ENCODE measurements at regions not wholly inside any gene's neighbourhood (a gene's known extent, or its start where the extent isn't known, plus 50 kb on each side); places are given as distances from the start of the nearest gene placed in this dataset.

DNA sequence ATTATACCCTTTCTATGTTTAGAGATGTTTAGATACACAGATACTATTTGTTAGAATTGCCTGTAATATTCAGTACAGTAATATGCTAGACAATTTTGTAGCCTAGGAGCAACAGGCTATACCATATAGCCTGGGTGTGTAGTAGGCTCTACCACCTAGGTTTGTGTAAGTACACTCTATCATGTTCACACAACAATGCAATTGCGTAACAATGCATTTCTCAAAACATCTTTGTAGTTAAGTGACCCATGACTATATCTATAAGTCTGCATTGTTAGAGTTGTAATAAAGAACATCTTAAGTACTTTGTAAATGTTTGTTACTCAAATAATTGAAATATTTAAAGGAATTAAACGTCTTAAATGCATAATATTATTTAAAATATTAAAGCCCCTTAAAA is 379.3 kb downstream of the PPP3CA start:
- no peak for TF ChIP-seq OVOL3 (tag by site-specific recombination; IDR thresholded peaks at IDR 0.05)
- TF ChIP-seq, protein P1, sequence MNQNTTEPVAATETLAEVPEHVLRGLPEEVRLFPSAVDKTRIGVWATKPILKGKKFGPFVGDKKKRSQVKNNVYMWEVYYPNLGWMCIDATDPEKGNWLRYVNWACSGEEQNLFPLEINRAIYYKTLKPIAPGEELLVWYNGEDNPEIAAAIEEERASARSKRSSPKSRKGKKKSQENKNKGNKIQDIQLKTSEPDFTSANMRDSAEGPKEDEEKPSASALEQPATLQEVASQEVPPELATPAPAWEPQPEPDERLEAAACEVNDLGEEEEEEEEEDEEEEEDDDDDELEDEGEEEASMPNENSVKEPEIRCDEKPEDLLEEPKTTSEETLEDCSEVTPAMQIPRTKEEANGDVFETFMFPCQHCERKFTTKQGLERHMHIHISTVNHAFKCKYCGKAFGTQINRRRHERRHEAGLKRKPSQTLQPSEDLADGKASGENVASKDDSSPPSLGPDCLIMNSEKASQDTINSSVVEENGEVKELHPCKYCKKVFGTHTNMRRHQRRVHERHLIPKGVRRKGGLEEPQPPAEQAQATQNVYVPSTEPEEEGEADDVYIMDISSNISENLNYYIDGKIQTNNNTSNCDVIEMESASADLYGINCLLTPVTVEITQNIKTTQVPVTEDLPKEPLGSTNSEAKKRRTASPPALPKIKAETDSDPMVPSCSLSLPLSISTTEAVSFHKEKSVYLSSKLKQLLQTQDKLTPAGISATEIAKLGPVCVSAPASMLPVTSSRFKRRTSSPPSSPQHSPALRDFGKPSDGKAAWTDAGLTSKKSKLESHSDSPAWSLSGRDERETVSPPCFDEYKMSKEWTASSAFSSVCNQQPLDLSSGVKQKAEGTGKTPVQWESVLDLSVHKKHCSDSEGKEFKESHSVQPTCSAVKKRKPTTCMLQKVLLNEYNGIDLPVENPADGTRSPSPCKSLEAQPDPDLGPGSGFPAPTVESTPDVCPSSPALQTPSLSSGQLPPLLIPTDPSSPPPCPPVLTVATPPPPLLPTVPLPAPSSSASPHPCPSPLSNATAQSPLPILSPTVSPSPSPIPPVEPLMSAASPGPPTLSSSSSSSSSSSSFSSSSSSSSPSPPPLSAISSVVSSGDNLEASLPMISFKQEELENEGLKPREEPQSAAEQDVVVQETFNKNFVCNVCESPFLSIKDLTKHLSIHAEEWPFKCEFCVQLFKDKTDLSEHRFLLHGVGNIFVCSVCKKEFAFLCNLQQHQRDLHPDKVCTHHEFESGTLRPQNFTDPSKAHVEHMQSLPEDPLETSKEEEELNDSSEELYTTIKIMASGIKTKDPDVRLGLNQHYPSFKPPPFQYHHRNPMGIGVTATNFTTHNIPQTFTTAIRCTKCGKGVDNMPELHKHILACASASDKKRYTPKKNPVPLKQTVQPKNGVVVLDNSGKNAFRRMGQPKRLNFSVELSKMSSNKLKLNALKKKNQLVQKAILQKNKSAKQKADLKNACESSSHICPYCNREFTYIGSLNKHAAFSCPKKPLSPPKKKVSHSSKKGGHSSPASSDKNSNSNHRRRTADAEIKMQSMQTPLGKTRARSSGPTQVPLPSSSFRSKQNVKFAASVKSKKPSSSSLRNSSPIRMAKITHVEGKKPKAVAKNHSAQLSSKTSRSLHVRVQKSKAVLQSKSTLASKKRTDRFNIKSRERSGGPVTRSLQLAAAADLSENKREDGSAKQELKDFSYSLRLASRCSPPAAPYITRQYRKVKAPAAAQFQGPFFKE (tag by site-specific recombination; IDR thresholded peaks at IDR 0.05; ENCODE audit: borderline replicate concordance) = no peak
- no peak for TF ChIP-seq ZNF426 (tag by site-specific recombination; IDR thresholded peaks at IDR 0.05)
- no peak for TF ChIP-seq ZIC2 (tag by site-specific recombination; IDR thresholded peaks at IDR 0.05)
- no peak for TF ChIP-seq ZNF341 (tag by site-specific recombination; IDR thresholded peaks at IDR 0.05; ENCODE audit: low read depth)
- TF ChIP-seq, protein P2, sequence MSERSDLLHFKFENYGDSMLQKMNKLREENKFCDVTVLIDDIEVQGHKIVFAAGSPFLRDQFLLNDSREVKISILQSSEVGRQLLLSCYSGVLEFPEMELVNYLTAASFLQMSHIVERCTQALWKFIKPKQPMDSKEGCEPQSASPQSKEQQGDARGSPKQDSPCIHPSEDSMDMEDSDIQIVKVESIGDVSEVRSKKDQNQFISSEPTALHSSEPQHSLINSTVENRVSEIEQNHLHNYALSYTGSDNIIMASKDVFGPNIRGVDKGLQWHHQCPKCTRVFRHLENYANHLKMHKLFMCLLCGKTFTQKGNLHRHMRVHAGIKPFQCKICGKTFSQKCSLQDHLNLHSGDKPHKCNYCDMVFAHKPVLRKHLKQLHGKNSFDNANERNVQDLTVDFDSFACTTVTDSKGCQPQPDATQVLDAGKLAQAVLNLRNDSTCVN (tag by site-specific recombination; optimal IDR thresholded peaks at IDR 0.05) = no peak
- TF ChIP-seq ZNF670 (tag by site-specific recombination; IDR thresholded peaks at IDR 0.05; ENCODE audit: low read depth) = no peak
- TF ChIP-seq, protein P3, sequence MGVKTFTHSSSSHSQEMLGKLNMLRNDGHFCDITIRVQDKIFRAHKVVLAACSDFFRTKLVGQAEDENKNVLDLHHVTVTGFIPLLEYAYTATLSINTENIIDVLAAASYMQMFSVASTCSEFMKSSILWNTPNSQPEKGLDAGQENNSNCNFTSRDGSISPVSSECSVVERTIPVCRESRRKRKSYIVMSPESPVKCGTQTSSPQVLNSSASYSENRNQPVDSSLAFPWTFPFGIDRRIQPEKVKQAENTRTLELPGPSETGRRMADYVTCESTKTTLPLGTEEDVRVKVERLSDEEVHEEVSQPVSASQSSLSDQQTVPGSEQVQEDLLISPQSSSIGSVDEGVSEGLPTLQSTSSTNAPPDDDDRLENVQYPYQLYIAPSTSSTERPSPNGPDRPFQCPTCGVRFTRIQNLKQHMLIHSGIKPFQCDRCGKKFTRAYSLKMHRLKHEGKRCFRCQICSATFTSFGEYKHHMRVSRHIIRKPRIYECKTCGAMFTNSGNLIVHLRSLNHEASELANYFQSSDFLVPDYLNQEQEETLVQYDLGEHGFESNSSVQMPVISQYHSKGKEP (tag by site-specific recombination; IDR thresholded peaks at IDR 0.05) = no peak
- TF ChIP-seq ZNF174 (tag by site-specific recombination; IDR thresholded peaks at IDR 0.05) = no peak
- H3K9me3 ChIP-seq (ENCODE audit: control insufficient read depth, insufficient read depth, low read depth, low read length) = no peaks in the 10 kb centered on the region
- ChIA-PET CTCF (no interaction called here), POLR2A (no interaction called here)
- H3K27ac ChIP-seq (ENCODE audit: extremely low read depth, low read depth, low read length) = no peak overlapping the region
- no peaks in the 10 kb centered on the region for H3K4me1 ChIP-seq (ENCODE audit: control insufficient read depth, insufficient read depth, low read length)
- no peaks in the 10 kb centered on the region for H3K36me3 ChIP-seq (ENCODE audit: control insufficient read depth in 2 of 2, insufficient read depth in 1 of 2, low read length in 2 of 2)
- no peak overlapping the region for H3K4me3 ChIP-seq (ENCODE audit: low read depth, low read length)

DNA sequence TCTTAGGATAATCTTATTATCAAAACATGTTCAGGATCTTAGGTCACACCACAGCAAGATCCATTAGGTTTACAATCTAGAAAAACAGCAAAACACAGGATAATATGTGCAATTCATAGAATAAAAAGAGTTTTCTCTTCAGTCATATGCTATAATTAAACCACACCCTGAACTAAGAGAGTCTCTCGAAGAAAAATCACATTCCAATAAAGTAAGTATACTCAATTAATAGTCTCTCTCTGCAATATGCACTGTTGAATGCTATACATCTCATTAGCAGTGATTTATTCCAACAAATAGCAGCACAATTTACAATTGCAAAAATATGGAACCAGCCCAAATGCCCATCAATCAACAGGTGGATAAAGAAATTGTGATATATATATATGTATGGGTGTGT is 383.7 kb downstream of the PPP3CA start:
- ChIA-PET CTCF (no interaction called here), POLR2A (no interaction called here)
- TF ChIP-seq ZNF138 (tag by site-specific recombination; IDR thresholded peaks at IDR 0.05; ENCODE audit: borderline replicate concordance) = no peak
- TF ChIP-seq ZNF624 (tag by site-specific recombination; IDR thresholded peaks at IDR 0.05) = no peak
- no peak for TF ChIP-seq ZNF596 (tag by site-specific recombination; IDR thresholded peaks at IDR 0.05)
- no peak for TF ChIP-seq ZNF48 (tag by site-specific recombination; IDR thresholded peaks at IDR 0.05)
- TF ChIP-seq ZNF404 (tag by site-specific recombination; IDR thresholded peaks at IDR 0.05) = no peak
- no peak for TF ChIP-seq MEIS1 (CRISPR knock-in tag; IDR thresholded peaks at IDR 0.05; ENCODE audit: borderline replicate concordance)
- no peak for TF ChIP-seq ZNF341 (tag by site-specific recombination; IDR thresholded peaks at IDR 0.05; ENCODE audit: low read depth)
- no peak for TF ChIP-seq ZBTB48 (tag by site-specific recombination; IDR thresholded peaks at IDR 0.05)
- Histone ChIP-seq H3K4me3 (ENCODE audit: low read depth, low read length) (no peak overlapping the region), H3K9me3 (ENCODE audit: control insufficient read depth, insufficient read depth, low read depth, low read length) (no peaks in the 10 kb centered on the region), H3K4me1 (ENCODE audit: control insufficient read depth, insufficient read depth, low read length) (no peaks in the 10 kb centered on the region), H3K36me3 (ENCODE audit: control insufficient read depth in 2 of 2, insufficient read depth in 1 of 2, low read length in 2 of 2) (no peaks in the 10 kb centered on the region), H3K27ac (ENCODE audit: extremely low read depth, low read depth, low read length) (no peak overlapping the region)

All from HEK293 (cell line).